Fibroblast of skin of left quadriceps (primary cell): ENCODE measurements at regions not wholly inside any gene's neighbourhood (a gene's known extent, or its start where the extent isn't known, plus 50 kb on each side); places are given as distances from the start of the nearest gene placed in this dataset.
"Not testable (repeated sequence)": the region's sequence is repeated elsewhere in the genome, so short reads cannot be mapped to it uniquely, and the experiment has no call there.

ENCODE experiments used
- DNase-seq, 2 experiments: peaks; one replicate each; pipeline ENCODE4 v3.0.0-alpha.2; 2013; ENCODE audit warnings: low read depth in 2 of 2

DNA sequence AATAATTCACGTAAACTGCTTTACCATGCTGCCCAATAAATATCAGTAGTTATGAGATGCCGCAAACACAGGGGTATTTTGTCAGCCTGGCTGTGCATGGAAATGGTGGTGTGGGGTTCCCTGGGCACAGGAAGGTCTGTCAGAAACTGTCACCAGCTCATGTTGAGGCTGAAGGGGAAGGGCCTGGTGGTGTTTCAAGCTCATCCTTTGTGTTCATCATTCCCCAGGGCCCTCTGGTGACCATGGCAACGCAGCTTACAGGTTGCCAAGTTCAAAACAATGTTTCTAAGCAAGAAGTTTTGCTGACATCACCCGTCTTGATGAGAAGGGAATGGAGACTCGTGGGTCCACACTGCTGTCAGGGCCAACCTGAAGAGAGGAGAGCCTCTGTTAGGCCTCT lies 348.9 kb upstream of the C16orf82 start:
- no peak for DNase-seq

DNA sequence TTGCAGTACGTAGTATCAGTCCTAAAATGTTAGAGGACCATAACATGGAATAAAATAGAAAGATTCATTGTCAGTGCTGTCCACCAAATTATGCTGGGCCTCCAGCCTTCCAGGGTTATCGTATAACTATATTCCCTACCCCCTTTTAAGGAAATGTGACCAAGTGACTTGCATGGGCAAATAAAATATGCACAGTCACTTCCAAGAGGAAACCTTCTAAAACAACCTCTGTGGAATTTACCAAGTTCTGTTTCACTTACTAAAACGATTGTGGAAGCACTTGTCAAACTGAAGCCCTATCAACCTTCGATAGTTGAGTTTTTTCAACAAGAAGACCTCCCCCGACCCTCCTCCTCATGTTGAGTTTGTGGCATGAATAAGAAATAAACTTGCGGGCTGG lies 345.4 kb upstream of the C16orf82 start:
- DNase-seq: no peak

DNA sequence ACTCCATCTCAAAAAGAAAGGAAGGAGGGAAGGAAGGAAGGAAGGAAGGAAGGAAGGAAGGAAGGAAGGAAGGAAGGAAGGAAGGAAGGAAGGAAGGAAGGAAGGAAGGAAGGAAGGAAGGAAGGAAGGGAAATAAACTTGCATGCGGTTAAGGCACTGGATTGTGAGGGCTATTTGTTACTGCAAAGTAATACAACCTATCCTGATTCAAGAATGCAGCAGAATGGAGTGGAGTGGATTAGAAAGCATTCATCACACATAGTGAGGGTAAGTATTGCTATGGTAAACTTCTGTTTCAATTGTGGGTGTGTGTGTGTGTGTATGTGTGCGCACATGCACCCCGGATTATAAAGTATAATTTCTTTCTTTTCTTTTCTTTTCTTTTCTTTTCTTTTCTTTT lies 344.8 kb upstream of the C16orf82 start:
- not testable (repeated sequence) for DNase-seq

DNA sequence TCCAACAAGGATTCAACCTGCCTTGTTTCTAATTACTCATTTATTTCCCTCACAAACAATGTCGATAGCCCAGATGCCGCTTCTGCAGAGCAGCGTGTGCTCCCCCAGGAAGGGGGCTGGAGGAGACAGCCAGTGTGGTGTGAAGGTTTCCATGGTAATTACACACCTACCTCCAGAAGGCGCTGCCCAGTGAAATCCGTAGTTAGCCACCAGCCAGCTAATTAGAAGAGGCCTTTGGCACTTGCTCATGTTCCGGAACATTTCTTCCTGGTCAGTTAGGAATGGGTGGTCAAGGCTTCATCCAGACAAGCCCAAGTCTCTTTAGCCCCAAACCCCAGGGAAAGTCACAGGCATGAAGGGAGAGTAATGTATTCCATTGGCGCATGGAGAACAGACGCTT lies 342.5 kb upstream of the C16orf82 start:
- no peak for DNase-seq

DNA sequence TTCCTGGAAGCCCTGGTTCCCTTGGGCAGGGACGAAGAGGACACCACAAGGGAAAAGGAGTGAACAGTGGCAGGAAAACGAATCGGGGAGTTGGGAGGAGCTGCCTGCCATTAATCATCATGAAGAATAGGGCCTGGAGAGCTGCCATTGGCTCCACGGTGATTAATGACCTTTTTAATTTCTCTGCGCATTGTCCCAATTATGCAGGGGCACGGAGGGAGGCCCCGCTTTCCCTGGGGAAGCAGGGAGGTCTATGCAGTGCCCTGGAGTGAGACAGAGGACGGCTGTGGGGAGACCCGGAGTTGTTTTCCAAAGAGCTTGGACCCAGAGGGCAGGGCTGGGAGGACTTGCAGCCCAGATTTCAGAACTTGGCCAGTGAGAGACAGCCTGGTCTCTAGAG lies 338.9 kb upstream of the C16orf82 start:
- DNase-seq: no peak

DNA sequence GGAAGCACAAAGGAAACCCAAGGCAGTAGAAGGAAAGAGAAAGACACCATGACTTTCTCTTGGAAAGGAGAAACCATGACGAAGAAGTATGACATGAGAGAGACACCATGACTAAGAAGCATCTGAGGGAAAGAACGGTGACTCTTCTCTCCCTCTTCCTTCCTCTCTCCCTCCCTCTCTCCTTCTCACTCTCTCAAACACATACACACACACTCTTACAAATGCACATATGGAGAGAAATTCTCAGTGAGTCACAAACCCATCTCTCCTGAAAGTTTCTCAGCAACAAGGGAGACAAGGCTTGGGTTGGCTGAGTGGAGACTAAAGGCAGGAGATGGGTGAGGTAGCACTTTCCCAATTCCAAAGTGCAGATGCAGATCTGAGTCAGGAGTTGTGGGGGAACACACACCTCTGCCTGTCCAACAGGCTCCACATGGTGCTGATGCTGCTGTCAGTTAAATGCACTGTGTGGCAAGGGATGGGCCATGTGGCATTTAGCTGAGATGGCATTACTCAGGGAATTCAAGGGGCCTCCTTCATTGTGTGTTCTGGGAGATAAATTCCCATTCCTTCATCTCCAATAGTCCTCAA lies 336.7 kb upstream of the C16orf82 start:
- no peak for DNase-seq

DNA sequence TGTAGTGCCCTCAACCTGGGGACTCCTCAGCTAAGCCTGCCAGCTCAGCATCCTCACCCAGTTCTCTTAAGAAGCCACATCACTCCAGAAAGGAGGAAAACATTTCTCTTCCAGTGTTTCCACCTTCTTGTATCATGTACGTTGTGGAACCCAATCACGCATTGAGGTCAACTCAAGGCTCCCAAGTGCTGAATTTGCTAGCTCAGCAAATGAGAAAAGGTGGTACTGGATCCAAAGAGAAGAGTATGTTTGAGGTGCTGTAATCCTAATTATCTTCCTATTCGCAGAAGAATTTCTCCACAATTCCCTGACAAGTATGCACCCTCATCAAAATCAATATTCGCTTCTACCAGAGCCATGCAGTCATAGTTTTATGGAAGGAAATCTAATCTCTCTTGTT lies 335.0 kb upstream of the C16orf82 start:
- DNase-seq: no peak

DNA sequence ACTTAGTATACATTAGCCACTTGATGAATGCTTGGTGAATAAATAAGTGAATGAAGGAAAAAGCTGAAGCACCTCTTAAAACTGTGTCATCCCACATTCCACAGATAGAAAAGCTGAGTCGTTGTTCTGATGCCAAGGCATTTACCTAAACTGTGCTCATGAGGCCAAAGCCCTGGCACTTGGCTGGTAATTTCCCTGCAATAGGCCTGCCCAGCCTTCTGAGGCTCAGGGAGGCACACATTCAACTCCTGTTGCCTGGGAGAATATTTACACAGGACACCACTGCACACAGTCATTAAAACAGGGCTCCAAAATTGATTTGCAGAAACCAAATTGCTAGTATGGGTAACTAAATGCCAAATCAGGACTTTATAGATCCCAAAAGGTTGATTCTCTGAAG lies 333.0 kb upstream of the C16orf82 start:
- no peak for DNase-seq

DNA sequence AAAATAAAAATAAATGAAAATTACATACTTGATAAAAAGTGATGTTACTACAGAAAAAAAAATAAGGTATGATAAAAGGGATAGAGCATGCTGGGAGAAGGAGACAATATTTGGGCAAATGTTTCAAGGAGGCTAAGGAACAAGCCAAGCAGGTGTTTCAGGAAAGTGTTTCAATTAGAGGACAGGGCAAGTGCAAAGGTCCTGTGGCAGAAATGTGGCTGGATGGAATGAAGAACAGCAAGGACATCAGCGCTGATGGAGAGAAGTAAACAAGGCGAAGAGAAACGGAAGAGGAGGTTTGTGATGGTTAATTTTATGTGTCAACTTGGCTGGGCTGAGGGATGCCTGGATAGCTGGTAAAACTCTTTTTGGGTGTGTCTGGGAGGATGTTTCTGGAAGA lies 331.2 kb upstream of the C16orf82 start:
- DNase-seq: no peak

DNA sequence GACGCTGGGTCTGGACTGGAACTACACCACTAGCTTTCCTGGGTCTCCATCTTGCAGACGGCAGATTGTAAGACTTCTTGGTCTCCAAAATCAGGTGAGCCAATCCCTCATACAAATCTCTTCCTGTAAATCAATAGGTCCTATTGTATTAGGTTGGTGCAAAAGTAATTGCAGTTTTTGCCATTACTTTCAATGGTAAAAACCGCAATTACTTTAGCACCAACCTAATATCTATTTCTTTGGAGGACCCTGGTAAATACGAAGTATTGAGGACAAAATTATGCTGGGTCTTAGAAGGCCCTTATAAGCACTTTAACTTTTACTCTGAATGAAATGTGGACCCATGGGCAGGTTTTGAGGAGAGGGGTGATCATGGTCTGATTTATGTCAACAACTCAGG lies 330.6 kb upstream of the C16orf82 start:
- DNase-seq: no peak

DNA sequence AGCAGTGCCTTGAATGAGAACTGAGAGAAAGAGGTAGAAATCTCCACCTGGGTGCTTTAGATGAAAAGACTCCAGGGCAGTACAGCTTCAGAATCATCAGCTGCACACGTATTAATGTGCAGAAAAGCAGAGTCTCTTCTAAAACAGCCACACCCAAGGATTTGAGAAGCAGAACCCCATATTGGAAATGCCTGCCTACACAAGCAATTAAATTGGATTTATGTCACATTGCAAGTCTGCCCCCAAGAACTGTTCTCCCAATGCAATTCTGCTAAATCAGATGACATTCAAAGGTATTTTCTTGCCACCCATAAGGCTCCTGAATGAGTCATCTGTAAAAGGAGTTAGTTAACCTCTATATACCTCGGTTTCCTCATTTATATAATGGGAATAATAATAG lies 326.0 kb upstream of the C16orf82 start:
- DNase-seq: no peak

DNA sequence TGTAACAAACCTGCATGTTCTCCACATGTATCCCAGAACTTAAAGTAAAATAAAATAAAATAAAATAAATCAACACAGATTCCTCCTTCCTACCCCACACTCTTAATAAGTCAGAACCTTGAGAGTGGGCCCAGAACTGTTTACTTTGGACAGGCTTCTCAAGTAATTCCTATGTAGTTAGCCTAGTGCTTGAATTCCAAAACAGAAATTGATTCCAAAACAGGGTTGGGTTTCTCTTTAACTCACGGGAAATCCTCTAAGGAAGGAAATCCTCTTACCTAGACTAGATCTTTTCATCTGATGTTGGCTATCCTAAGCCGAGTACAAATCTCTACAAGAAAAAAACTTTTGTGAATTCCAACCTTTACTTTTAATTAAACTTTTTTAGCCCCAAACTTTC lies 324.7 kb upstream of the C16orf82 start:
- DNase-seq: no peak

DNA sequence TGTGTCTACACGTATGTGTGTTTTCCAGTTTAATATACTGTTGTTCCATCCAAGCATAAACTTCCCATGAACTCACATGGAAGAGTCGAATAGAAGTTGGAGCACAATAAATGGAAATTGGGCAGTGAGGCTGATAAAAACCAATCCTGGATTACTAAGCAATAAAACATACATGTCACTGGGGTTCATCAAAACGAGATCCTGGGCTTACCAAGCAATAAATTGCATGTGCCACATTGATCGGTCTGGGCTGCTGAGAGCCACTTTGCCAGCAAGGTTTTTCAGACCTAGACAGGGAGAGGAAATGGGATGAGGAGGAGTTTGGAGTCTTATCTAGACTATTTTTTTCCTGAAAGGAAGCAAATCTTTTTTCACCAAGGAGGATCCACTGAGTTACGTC lies 322.3 kb upstream of the C16orf82 start:
- no peak for DNase-seq

DNA sequence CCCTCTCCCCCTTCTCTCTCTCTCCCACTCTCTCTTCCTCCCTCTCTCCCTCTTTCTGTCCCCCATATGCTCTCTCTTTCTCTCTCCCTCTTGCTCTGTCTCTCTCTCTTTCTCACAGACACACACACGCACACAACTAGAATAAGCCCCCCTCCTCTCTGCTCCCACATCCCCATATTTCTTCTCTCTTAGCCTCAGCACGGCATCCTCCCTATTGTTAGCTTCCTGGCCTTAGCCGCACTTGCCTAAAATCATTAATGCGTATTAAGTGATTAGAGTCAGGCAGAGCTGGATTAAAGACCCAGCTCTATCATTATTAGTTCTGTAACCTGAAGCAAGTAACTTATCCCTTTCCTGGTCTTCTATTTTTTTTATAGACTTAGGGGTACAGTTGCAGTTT lies 319.0 kb upstream of the C16orf82 start:
- DNase-seq: no peak

DNA sequence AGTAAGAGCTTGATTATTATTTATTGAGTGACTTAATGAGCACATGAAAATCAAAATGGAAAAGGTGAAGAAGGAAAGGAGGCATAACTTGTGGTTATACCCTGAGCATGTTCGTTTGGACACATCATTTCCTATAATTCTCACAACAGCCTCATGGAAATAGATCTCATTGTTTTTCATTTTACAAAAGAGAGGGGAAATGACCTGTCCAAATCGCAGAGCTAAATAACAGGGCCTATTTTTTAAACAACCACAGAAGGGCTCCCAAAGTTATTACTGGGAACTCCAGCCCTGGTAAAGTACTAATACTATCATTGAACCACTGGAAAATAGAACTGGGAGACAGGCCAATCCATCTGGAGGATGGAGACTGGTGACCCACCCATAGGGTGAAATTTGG lies 317.7 kb upstream of the C16orf82 start:
- no peak for DNase-seq

DNA sequence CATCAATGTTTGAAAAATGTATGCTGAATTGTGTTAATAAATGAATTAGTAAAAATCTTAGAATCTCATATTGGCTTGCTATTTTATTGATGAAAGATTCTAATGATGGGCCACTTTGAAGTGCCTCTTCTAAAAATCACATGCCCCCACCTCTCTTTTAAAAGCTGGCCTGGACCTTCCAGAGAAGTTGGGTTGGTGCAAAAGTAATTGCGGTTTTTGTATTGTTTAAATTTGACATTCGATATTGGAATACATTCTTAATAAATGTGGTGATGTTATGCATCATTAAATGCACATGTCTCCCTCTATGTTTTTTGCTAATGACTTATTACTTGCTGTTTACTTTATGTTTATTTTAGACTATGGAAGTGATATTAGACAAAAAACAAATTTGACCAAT lies 314.6 kb upstream of the C16orf82 start:
- no peak for DNase-seq

DNA sequence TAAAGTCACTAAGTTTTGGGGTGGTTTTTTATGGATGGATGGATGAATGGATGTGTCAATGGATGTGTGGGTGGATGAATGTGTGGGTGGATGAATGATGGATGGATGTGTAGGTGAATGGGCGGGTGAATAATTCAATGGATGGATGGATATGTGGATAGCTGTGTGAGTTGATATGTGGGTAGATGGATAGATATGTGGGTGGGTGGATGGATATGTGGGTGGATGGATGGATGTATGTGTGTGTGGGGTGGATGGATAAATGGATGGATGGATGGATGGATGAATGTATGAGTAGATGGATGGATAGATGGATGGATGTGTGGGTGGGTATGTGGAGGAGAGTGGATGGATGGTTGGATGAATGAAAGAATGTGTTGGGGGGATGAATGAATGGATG lies 310.1 kb upstream of the C16orf82 start:
- DNase-seq: no peak

DNA sequence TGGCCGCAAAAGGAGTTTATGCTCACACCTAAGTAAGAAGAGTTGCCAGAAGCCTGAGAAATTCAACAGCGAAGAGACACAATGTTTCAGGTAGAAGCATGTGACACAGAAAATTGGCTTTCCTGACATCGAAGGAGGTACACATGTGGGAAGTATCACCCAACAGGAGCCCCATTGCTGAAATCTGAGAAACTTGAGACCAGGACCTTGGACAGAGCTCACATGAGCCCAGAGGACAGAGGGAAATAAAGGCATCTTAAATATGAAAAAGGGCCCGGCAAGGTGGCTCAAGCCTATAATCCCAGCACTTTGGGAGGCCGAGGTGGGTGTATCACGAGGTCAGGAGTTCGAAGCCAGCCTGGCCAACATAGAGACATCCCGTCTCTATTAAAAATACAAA lies 304.1 kb upstream of the C16orf82 start:
- DNase-seq: no peak

DNA sequence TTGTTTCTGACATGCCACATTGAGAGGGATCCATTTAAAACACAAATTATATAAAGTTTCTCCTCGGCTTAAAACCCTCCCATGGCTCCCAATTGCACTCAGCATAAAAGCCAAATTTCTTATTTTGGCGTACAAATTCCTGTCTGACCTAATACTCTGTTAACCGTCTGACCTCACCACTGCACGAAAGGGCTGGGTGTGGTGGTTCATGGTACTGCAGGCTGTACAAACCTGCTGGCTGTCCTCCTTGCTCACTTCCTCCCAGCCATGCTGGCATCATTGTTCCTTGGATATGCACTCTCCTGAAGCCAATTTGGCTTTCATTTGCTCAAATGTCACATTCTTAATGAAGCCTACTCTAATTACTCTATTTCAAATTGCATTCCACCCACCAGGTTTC lies 301.6 kb upstream of the C16orf82 start:
- DNase-seq: no peak

DNA sequence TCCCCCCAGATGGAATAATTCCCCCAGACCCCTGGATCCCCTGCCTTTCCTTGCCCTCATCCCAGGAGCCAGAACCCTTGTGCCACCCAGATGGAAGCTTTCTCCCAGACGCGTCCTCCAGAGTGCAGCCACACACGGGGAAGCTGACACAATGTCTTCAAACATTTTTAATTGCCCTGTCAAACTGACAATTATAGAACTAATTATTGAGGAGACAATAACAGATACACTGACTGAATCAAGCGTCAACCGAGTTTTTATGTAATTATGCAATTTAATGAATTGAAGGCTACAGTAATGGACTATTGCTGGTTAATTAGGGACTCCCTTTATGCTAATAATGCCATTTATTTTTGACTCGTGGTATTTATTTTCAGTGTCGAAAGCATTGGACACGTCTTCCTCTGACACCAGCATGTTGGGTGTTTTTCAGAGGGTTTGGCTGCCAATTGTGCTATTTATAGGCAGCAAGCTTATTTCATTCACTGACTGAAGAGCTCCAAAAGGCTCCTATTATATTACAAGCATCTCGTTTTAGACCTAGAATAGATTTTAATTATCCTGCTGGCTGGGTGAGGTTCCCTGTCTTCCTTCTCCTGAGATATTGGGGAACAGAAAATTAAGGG lies 298.2 kb upstream of the C16orf82 start:
- no peak for DNase-seq

DNA sequence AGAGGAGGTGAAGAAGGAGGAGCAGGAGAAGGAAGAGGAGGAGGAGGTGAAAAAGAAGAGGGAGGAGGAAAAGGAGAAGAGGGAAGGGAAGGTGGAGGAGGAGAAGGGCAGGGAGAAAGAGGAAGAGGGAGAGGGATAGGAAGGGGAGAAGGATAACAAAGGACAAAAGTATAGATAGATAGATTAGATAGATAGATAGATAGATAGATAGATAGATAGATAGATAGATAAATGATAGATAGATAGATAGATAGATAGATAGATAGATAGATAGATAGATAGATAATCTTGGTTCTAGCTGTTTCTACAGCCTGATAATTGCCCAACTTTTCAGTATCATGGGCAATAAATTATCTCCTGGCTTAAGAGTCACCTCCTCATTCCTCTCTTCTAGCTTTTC lies 296.2 kb upstream of the C16orf82 start:
- DNase-seq: no peak

DNA sequence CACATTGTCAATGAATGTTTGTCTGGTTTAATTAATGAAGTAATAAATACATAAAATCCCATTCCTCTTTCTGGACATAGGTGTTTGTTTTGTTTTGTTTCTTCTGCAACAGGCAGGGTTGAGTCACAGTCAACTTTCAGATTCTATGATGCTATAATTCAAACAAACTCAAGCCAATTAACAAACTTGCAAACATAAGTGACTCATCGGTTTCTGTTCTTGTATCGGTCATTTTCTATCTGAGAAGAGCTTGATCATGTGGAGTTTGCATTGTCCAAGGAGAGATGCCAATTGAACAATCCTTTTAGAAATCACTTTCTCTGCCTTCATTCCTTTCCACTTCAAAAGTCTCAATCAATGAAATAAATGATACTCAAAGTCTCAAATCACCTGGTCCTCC lies 294.2 kb upstream of the C16orf82 start:
- no peak for DNase-seq

DNA sequence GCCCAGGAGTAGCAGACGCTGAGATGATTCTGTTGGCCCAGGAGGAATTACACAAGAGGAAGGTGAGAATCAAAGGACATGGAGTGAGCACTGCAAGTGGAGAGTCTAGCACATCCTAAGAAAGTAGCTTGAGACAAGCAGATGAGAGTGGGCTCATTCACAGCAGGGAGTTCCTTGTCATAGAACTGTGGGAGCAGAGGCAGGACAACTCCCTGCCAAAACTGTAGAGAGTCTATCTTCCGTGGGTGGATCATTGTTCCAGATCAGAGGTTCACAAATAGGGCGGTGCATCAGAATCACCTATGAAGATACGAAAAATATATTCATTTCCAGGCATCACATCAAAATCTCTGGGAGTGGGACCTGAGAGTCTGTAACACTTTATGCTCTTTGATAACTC lies 288.9 kb upstream of the C16orf82 start:
- DNase-seq: no peak

DNA sequence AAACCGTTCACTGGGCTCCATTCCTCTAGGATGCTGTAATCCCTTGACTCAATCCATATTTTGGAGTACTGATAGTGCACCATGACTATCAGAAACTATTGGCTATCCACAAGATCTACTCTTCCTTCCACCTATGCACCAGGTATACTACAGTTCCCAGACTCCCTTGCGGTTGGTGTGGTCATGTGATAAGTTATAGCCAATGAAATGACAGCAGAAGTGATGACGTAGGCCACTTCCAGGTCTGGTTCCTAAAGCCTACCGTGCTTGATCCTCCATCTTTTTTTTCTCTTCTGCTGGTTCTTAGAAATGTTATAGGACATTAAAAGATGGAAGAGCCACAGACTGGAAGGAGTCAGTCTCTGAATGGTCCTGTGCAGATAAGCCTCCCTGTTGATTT lies 278.8 kb upstream of the C16orf82 start:
- DNase-seq: no peak
